ENCODE measurements at regions not wholly inside any gene's neighbourhood (a gene's known extent, or its start where the extent isn't known, plus 50 kb on each side); places are given as distances from the start of the nearest gene placed in this dataset.

- TF ChIP-seq, protein P1, sequence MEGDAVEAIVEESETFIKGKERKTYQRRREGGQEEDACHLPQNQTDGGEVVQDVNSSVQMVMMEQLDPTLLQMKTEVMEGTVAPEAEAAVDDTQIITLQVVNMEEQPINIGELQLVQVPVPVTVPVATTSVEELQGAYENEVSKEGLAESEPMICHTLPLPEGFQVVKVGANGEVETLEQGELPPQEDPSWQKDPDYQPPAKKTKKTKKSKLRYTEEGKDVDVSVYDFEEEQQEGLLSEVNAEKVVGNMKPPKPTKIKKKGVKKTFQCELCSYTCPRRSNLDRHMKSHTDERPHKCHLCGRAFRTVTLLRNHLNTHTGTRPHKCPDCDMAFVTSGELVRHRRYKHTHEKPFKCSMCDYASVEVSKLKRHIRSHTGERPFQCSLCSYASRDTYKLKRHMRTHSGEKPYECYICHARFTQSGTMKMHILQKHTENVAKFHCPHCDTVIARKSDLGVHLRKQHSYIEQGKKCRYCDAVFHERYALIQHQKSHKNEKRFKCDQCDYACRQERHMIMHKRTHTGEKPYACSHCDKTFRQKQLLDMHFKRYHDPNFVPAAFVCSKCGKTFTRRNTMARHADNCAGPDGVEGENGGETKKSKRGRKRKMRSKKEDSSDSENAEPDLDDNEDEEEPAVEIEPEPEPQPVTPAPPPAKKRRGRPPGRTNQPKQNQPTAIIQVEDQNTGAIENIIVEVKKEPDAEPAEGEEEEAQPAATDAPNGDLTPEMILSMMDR (IDR thresholded peaks at IDR 0.05): no peak
Observed at GRCh38 chr4:149168645-149169044, 647.0 kb downstream of the IQCM start.

GRCh38 chr4:149166876-149167275 lies 648.8 kb downstream of the IQCM start:
- TF ChIP-seq, protein P1 (IDR thresholded peaks at IDR 0.05): no peak

GRCh38 chr4:149166365-149166764 lies 649.3 kb downstream of the IQCM start:
- TF ChIP-seq, protein P1 (IDR thresholded peaks at IDR 0.05): no peak

GRCh38 chr4:149164282-149164681 lies 651.4 kb downstream of the IQCM start:
- TF ChIP-seq, protein P1 (IDR thresholded peaks at IDR 0.05): no peak

- TF ChIP-seq, protein P1 (IDR thresholded peaks at IDR 0.05): no peak
Observed at GRCh38 chr4:149161247-149161646, 654.4 kb downstream of the IQCM start.

GRCh38 chr4:149160370-149160769 lies 655.3 kb downstream of the IQCM start:
- TF ChIP-seq, protein P1 (IDR thresholded peaks at IDR 0.05): no peak

DNA sequence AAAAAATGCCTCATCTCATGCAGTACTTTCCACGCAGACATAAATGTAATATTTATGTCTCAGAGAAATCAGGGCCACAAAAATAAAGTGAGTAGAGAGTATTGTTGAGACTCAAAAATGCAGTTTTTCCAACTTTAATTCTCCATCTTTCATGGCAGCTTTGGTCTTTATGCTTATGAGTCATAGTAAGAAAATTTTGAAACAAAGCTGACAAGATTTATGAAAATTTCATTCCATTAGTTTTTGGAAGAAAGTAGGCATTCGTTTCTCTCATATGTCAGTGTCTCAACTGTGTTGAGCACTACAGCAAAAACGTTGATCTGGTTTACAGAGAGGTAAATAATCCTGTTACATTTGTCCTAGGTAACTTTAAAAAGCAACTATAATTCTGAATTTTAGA lies 656.8 kb downstream of the IQCM start:
- TF ChIP-seq, protein P1 (IDR thresholded peaks at IDR 0.05): no peak

DNA sequence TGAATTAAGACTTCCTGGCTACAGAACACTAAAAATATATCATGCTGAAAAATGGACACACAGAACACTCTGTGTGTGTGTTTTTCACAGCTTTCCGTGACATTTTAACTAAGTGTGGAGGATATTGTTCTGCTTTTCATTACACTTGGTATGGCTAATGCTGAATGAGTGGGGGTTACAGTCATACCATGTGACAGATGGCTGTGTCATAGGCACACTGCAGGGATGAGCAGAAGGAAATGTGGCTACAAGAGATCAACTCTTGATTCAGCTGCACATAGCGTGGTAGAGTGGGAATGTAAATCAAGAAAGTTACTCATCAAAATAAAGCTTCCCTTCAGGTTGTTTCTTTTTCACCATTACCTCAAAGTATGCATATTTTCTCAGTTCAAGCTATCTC lies 669.8 kb downstream of the IQCM start:
- TF ChIP-seq, protein P1 (IDR thresholded peaks at IDR 0.05): no peak

All from LNCAP (cell line).